ENCODE measurements at regions not wholly inside any gene's neighbourhood (a gene's known extent, or its start where the extent isn't known, plus 50 kb on each side); places are given as distances from the start of the nearest gene placed in this dataset.
"Not testable (repeated sequence)": the region's sequence is repeated elsewhere in the genome, so short reads cannot be mapped to it uniquely, and the experiment has no call there.

DNA sequence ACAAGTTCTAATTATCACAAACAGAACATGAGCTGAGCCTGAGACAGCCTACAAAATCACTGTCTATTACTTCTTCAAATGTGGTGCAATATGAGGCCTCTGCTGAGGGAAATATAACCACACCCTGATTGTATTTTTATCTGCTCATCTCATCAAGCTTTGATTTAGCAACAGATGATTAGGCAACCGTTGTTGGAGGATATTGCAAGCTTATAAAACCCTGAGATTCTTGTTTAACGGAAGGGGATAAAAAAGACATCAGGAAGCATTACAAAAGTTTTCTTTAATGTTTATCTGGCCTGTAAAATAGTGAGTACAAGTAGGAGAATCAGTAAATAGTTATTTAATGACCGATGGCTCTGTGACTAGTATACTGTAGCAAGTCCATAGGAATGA is 108.5 kb downstream of the ZNF330 start:
- Histone ChIP-seq H3K27ac (ENCODE audit: low read length) (no peak overlapping the region), H3K4me2 (ENCODE audit: insufficient read depth, low read length) (no peak overlapping the region), H3K36me3 (ENCODE audit: insufficient read depth, low read length) (no peaks in the 10 kb centered on the region), H2AFZ (ENCODE audit: low read depth, low read length) (no peak overlapping the region), H3K27me3 (ENCODE audit: insufficient read depth, low read length, poor library complexity) (no peaks in the 10 kb centered on the region), H3K79me2 (ENCODE audit: insufficient read depth, low read length) (no peaks in the 10 kb centered on the region), H4K20me1 (ENCODE audit: insufficient read depth, low read length) (no peaks in the 10 kb centered on the region), H3K9me3 (ENCODE audit: insufficient read depth, low read length, severe bottlenecking) (no peaks in the 10 kb centered on the region), H3K4me1 (ENCODE audit: insufficient read depth, low read length) (no peaks in the 10 kb centered on the region), H3K4me3 (ENCODE audit: low read depth in 1 of 2, low read length in 2 of 2) (no peak overlapping the region), H3K9ac (ENCODE audit: low read depth, low read length) (no peak overlapping the region)
- ATAC-seq (ENCODE audit: insufficient read depth, low read depth): no peak
- DNase-seq: no peak
- TF ChIP-seq EZH2 (IDR thresholded peaks at IDR 0.05; ENCODE audit: borderline replicate concordance, low read depth, low read length, severe bottlenecking) (no peak), CTCF (IDR thresholded peaks at IDR 0.05; ENCODE audit: borderline replicate concordance, extremely low read depth, low read length, poor library complexity, severe bottlenecking) (no peak)

DNA sequence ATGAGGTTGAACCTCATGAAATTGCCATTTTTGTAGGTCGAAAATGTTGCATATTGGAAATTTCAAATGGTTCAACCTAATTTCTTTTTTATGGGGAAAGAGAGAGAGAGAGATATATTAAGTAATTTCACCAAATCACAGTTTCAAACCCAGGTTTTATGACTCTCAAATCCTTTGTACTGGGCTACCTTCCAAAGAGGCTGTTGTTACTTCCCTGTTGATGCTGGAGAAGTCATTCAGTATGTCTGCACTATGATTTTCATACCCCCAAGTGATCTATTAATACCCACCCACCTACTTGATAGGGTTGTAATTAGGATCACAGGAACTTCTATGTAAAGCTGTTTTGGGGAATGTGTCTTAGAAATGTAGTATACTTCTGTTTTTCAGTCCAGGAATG is 109.9 kb downstream of the ZNF330 start:
- no peak overlapping the region for H3K4me3 ChIP-seq (ENCODE audit: low read depth in 1 of 2, low read length in 2 of 2)
- H3K36me3 ChIP-seq (ENCODE audit: insufficient read depth, low read length): no peaks in the 10 kb centered on the region
- no peak for DNase-seq
- no peak overlapping the region for H2AFZ ChIP-seq (ENCODE audit: low read depth, low read length)
- TF ChIP-seq EZH2 (IDR thresholded peaks at IDR 0.05; ENCODE audit: borderline replicate concordance, low read depth, low read length, severe bottlenecking) (no peak), CTCF (IDR thresholded peaks at IDR 0.05; ENCODE audit: borderline replicate concordance, extremely low read depth, low read length, poor library complexity, severe bottlenecking) (no peak)
- H3K79me2 ChIP-seq (ENCODE audit: insufficient read depth, low read length): no peaks in the 10 kb centered on the region
- no peaks in the 10 kb centered on the region for H3K9me3 ChIP-seq (ENCODE audit: insufficient read depth, low read length, severe bottlenecking)
- no peak overlapping the region for H3K27ac ChIP-seq (ENCODE audit: low read length)
- no peak for ATAC-seq (ENCODE audit: insufficient read depth, low read depth)
- H3K9ac ChIP-seq (ENCODE audit: low read depth, low read length): no peak overlapping the region
- H3K4me1 ChIP-seq (ENCODE audit: insufficient read depth, low read length): no peaks in the 10 kb centered on the region
- H4K20me1 ChIP-seq (ENCODE audit: insufficient read depth, low read length): no peaks in the 10 kb centered on the region
- H3K4me2 ChIP-seq (ENCODE audit: insufficient read depth, low read length): no peak overlapping the region
- H3K27me3 ChIP-seq (ENCODE audit: insufficient read depth, low read length, poor library complexity): no peaks in the 10 kb centered on the region

DNA sequence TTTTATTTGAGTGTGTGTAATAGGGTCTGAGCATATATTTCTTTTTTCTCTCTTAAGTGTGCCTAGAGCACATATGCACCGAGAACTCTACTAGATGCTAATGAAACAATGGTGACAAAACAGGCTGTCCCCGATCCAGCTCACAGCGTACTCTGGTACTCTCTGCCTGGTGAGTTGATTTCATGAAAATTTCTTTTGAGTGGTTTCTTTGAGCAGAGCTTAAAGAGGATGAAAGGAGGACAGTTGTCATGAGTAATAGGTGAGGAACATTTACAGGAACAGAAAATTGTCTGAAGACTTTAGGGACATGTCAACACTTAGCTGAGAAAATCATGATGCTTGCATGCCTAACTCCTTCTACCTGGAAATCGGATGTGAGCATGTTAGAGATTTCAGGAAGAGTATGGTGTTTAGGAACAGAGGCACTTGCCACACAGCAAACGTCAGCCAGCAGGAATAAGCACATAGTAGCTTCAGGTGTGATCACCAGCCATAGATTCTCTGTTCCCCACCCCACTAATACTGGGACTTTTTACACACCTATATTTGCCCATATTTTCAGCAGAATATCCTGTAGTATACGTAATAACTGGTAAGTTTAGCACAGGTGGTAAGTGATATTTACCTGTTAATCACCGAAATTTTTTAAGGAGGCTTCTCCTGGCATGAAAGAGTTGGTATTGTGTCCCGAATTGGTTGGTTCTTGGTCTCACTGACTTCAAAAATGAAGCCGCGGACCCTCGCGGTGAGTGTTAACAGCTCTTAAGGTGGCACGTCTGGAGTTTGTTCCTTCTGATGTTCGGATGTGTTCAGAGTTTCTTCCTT is 111.1 kb downstream of the ZNF330 start:
- no peak overlapping the region for H3K4me3 ChIP-seq (ENCODE audit: low read depth in 1 of 2, low read length in 2 of 2)
- H3K27me3 ChIP-seq (ENCODE audit: insufficient read depth, low read length, poor library complexity): no peaks in the 10 kb centered on the region
- DNase-seq: no peak
- no peak overlapping the region for H3K9ac ChIP-seq (ENCODE audit: low read depth, low read length)
- no peaks in the 10 kb centered on the region for H3K9me3 ChIP-seq (ENCODE audit: insufficient read depth, low read length, severe bottlenecking)
- H3K36me3 ChIP-seq (ENCODE audit: insufficient read depth, low read length): no peaks in the 10 kb centered on the region
- H3K4me1 ChIP-seq (ENCODE audit: insufficient read depth, low read length): no peaks in the 10 kb centered on the region
- no peak for TF ChIP-seq CTCF (IDR thresholded peaks at IDR 0.05; ENCODE audit: borderline replicate concordance, extremely low read depth, low read length, poor library complexity, severe bottlenecking)
- no peak for TF ChIP-seq EZH2 (IDR thresholded peaks at IDR 0.05; ENCODE audit: borderline replicate concordance, low read depth, low read length, severe bottlenecking)
- H3K27ac ChIP-seq (ENCODE audit: low read length): no peak overlapping the region
- ATAC-seq (ENCODE audit: insufficient read depth, low read depth): no peak
- no peaks in the 10 kb centered on the region for H3K79me2 ChIP-seq (ENCODE audit: insufficient read depth, low read length)
- H4K20me1 ChIP-seq (ENCODE audit: insufficient read depth, low read length): no peaks in the 10 kb centered on the region
- no peak overlapping the region for H3K4me2 ChIP-seq (ENCODE audit: insufficient read depth, low read length)
- no peak overlapping the region for H2AFZ ChIP-seq (ENCODE audit: low read depth, low read length)

DNA sequence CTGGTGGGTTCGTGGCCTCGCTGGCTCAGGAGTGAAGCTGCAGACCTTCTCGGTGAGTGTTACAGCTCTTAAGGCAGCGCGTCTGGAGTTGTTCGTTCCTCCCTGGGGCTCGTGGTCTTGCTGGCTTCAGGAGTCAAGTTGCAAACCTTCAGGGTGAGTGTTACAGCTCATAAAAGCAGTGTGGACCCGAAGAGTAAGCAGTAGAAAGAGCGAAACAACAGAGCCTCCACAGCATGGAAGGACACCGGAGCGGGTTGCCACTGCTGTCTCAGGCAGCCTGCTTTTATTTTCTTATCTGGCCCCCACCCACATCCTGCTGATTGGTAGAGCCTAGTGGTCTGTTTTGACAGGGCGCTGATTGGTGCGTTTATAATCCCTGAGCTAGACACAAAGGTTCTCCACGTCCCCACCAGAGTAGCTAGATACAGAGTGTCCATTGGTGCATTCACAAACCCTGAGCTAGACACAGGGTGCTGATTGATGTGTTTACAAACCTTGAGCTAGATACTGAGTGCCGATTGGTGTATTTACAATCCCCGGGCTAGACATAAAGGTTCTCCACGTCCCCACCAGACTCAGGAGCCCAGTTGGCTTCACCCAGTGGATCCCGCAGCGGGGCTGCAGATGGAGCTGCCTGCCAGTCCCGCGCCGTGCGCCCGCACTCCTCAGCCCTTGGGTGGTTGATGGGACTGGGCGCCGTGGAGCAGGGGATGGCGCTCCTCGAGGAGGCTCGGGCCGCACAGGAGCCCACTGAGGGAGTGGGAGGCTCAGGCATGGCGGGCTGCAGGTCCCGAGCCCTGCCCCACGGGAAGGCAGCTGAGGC is 111.9 kb downstream of the ZNF330 start:
- not testable (repeated sequence) for H3K27me3 ChIP-seq (ENCODE audit: insufficient read depth, low read length, poor library complexity); H4K20me1 ChIP-seq (ENCODE audit: insufficient read depth, low read length); H3K4me1 ChIP-seq (ENCODE audit: insufficient read depth, low read length); ATAC-seq (ENCODE audit: insufficient read depth, low read depth); H3K4me3 ChIP-seq (ENCODE audit: low read depth in 1 of 2, low read length in 2 of 2); H2AFZ ChIP-seq (ENCODE audit: low read depth, low read length); H3K27ac ChIP-seq (ENCODE audit: low read length); H3K79me2 ChIP-seq (ENCODE audit: insufficient read depth, low read length); H3K9ac ChIP-seq (ENCODE audit: low read depth, low read length); H3K4me2 ChIP-seq (ENCODE audit: insufficient read depth, low read length); DNase-seq; H3K9me3 ChIP-seq (ENCODE audit: insufficient read depth, low read length, severe bottlenecking); H3K36me3 ChIP-seq (ENCODE audit: insufficient read depth, low read length)

DNA sequence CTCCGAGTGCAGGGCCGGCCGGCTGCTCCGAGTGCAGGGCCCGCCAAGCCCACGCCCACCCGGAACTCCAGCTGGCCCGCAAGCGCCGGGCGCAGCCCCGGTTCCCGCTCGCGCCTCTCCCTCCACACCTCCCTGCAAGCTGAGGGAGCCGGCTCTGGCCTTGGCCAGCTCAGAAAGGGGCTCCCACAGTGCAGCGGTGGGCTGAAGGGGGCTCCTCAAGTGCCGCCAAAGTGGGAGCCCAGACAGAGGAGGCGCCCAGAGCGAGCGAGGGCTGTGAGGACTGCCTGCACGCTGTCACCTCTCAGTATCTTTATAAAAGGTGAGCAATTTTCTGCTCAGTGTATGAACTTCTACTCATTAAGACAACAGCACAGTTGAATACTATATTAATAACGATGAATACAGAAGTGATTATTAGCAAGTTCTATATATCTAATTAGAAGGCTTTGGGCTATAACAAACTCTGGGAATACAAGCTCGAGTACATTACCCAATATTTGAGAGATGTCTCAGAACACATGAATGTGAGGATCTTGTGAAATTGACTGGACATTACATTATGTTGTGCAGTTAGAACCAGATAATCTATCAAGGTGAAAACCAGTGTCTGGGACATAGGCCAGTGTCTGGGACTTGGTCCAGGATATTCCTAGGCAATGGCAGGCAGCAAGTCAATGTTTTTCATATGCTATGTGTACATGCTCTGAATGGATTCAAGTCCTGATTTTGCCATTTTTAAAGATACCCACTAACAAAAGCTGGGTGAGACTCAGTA is 112.9 kb downstream of the ZNF330 start:
- not testable (repeated sequence) for ATAC-seq (ENCODE audit: insufficient read depth, low read depth); H3K27ac ChIP-seq (ENCODE audit: low read length); H4K20me1 ChIP-seq (ENCODE audit: insufficient read depth, low read length); H3K9ac ChIP-seq (ENCODE audit: low read depth, low read length); H3K36me3 ChIP-seq (ENCODE audit: insufficient read depth, low read length); H3K79me2 ChIP-seq (ENCODE audit: insufficient read depth, low read length); H3K27me3 ChIP-seq (ENCODE audit: insufficient read depth, low read length, poor library complexity); H2AFZ ChIP-seq (ENCODE audit: low read depth, low read length); H3K4me1 ChIP-seq (ENCODE audit: insufficient read depth, low read length); H3K4me3 ChIP-seq (ENCODE audit: low read depth in 1 of 2, low read length in 2 of 2); DNase-seq; H3K4me2 ChIP-seq (ENCODE audit: insufficient read depth, low read length); H3K9me3 ChIP-seq (ENCODE audit: insufficient read depth, low read length, severe bottlenecking)

All from DND-41 (cell line).